ENCODE measurements at regions not wholly inside any gene's neighbourhood (a gene's known extent, or its start where the extent isn't known, plus 50 kb on each side); places are given as distances from the start of the nearest gene placed in this dataset.

DNA sequence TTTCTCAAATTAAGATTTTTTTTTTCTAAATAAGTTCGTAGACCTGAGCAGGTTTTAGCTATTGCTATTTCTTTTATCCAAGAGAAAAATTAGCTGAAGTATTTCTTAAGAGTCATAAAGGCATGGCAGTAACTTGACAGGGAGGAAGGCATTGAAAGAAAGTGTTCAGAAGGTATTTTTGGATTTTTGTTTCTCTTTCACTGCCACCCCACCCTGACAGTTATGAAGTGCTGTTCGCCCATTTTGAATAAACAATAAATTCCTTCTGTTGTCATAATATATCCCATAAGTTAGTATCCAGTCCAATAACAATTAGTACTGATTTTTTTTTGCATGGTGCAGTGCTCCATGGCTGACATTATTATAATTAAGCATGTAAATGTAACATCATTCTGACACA lies 363.0 kb downstream of the NR2F2 start:
- Histone ChIP-seq H3K27me3 (ENCODE audit: insufficient read depth, poor library complexity, severe bottlenecking) (peaks cover 20% of the 10 kb centered on the region), H3K9me3 (ENCODE audit: severe bottlenecking) (no peaks in the 10 kb centered on the region), H3K36me3 (ENCODE audit: low read depth) (no peaks in the 10 kb centered on the region), H3K4me1 (ENCODE audit: insufficient read depth, poor library complexity, severe bottlenecking) (no peaks in the 10 kb centered on the region), H3K27ac (ENCODE audit: poor library complexity, severe bottlenecking) (no peak overlapping the region), H3K4me3 (ENCODE audit: severe bottlenecking) (no peak overlapping the region)
- DNase-seq (ENCODE audit: low spot score) (no peak), ATAC-seq (ENCODE audit: low read depth) (no peak)
- TF ChIP-seq, protein P1, sequence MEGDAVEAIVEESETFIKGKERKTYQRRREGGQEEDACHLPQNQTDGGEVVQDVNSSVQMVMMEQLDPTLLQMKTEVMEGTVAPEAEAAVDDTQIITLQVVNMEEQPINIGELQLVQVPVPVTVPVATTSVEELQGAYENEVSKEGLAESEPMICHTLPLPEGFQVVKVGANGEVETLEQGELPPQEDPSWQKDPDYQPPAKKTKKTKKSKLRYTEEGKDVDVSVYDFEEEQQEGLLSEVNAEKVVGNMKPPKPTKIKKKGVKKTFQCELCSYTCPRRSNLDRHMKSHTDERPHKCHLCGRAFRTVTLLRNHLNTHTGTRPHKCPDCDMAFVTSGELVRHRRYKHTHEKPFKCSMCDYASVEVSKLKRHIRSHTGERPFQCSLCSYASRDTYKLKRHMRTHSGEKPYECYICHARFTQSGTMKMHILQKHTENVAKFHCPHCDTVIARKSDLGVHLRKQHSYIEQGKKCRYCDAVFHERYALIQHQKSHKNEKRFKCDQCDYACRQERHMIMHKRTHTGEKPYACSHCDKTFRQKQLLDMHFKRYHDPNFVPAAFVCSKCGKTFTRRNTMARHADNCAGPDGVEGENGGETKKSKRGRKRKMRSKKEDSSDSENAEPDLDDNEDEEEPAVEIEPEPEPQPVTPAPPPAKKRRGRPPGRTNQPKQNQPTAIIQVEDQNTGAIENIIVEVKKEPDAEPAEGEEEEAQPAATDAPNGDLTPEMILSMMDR (IDR thresholded peaks at IDR 0.05; ENCODE audit: poor library complexity, severe bottlenecking), result no peak

- ATAC-seq (ENCODE audit: low read depth) (peak; percentile 48), DNase-seq (ENCODE audit: low spot score) (no peak)
- Histone ChIP-seq H3K4me1 (ENCODE audit: insufficient read depth, poor library complexity, severe bottlenecking) (no peaks in the 10 kb centered on the region), H3K9me3 (ENCODE audit: severe bottlenecking) (no peaks in the 10 kb centered on the region), H3K4me3 (ENCODE audit: severe bottlenecking) (no peak overlapping the region), H3K27me3 (ENCODE audit: insufficient read depth, poor library complexity, severe bottlenecking) (peaks cover 20% of the 10 kb centered on the region), H3K36me3 (ENCODE audit: low read depth) (no peaks in the 10 kb centered on the region), H3K27ac (ENCODE audit: poor library complexity, severe bottlenecking) (no peak overlapping the region)
- TF ChIP-seq, protein P1 (IDR thresholded peaks at IDR 0.05; ENCODE audit: poor library complexity, severe bottlenecking), result no peak
Observed at GRCh38 chr15:96693990-96694517, 363.6 kb downstream of the NR2F2 start.

DNA sequence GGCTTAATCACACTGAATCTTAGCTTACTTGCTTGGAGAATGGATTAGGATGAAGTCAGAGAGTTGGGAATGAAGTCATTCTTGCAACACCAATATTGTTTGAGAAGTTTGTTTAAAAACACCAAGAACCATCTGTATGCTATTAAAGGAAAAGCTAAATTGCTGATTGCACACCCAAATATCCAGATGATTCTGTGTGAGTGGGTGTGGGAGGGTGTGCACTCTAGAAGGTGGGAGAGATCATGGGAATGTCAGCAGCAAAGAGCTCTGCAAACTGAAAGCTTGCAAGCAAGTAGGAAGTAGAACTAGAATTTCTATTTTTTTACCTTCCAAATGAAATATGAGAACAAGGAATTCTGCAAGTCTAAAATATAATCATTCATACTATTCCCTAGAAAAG lies 364.9 kb downstream of the NR2F2 start:
- Histone ChIP-seq H3K4me3 (ENCODE audit: severe bottlenecking) (no peak overlapping the region), H3K4me1 (ENCODE audit: insufficient read depth, poor library complexity, severe bottlenecking) (no peaks in the 10 kb centered on the region), H3K9me3 (ENCODE audit: severe bottlenecking) (no peaks in the 10 kb centered on the region), H3K27ac (ENCODE audit: poor library complexity, severe bottlenecking) (no peak overlapping the region), H3K27me3 (ENCODE audit: insufficient read depth, poor library complexity, severe bottlenecking) (peaks cover 34% of the 10 kb centered on the region), H3K36me3 (ENCODE audit: low read depth) (no peaks in the 10 kb centered on the region)
- ATAC-seq (ENCODE audit: low read depth), result no peak
- TF ChIP-seq, protein P1 (IDR thresholded peaks at IDR 0.05; ENCODE audit: poor library complexity, severe bottlenecking), result no peak
- DNase-seq (ENCODE audit: low spot score), result no peak

GRCh38 chr15:96699871-96700401 lies 369.4 kb downstream of the NR2F2 start:
- no peak overlapping the region for H3K4me3 ChIP-seq (ENCODE audit: severe bottlenecking)
- H3K27ac ChIP-seq (ENCODE audit: poor library complexity, severe bottlenecking), result no peak overlapping the region
- ATAC-seq (ENCODE audit: low read depth) (no peak), DNase-seq (ENCODE audit: low spot score) (no peak)
- no peaks in the 10 kb centered on the region for H3K9me3 ChIP-seq (ENCODE audit: severe bottlenecking)
- H3K4me1 ChIP-seq (ENCODE audit: insufficient read depth, poor library complexity, severe bottlenecking), result no peaks in the 10 kb centered on the region
- peaks cover 67% of the 10 kb centered on the region for H3K27me3 ChIP-seq (ENCODE audit: insufficient read depth, poor library complexity, severe bottlenecking)
- H3K36me3 ChIP-seq (ENCODE audit: low read depth), result no peaks in the 10 kb centered on the region
- TF ChIP-seq, protein P1 (IDR thresholded peaks at IDR 0.05; ENCODE audit: poor library complexity, severe bottlenecking), result no peak

DNA sequence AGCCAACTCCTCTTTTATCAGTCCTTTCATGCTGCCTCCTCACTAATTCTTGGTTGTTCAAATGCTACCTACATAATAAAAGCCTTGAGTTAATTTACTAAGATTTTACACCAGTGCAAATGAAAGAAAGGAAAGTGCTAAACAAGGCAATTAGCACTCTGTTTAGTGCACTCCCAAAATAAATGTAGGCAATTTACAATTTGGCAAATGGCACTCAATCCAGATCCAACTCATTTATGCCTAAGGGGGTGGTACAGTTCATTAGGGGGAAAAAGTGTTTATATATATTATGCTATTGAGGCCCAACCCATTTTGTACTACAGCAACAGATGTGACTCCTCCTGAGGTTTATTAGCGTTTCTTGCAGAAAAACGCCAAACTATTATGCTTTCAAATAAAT lies 370.1 kb downstream of the NR2F2 start:
- H3K27ac ChIP-seq (ENCODE audit: poor library complexity, severe bottlenecking), result no peak overlapping the region
- H3K9me3 ChIP-seq (ENCODE audit: severe bottlenecking), result no peaks in the 10 kb centered on the region
- H3K36me3 ChIP-seq (ENCODE audit: low read depth), result no peaks in the 10 kb centered on the region
- peaks cover 73% of the 10 kb centered on the region for H3K27me3 ChIP-seq (ENCODE audit: insufficient read depth, poor library complexity, severe bottlenecking)
- TF ChIP-seq, protein P1 (IDR thresholded peaks at IDR 0.05; ENCODE audit: poor library complexity, severe bottlenecking), result no peak
- H3K4me3 ChIP-seq (ENCODE audit: severe bottlenecking), result no peak overlapping the region
- DNase-seq (ENCODE audit: low spot score) (no peak), ATAC-seq (ENCODE audit: low read depth) (no peak)
- no peaks in the 10 kb centered on the region for H3K4me1 ChIP-seq (ENCODE audit: insufficient read depth, poor library complexity, severe bottlenecking)
